K562 (cell line): ENCODE measurements at regions not wholly inside any gene's neighbourhood (a gene's known extent, or its start where the extent isn't known, plus 50 kb on each side); places are given as distances from the start of the nearest gene placed in this dataset.

Experiments used
- ATAC-seq: fragments of 200-7000 bp; cut with Tn5 transposase; 3 replicates; pipeline ENCODE4 v1.9.1; 2020; ENCODE audit warnings: moderate library complexity
- BruUV-seq: library from RNA; stranded (reverse); fragments of 400-500 nt; replicated peaks from 2 replicates; lab custom pipeline; 2021; lab: Mats Ljungman, UMichigan
- CTCF ChIA-PET: fragments of 300-600 bp; formaldehyde crosslinking; extraction: SDS; loops from one replicate; lab custom pipeline; 2021; ENCODE audit warnings: low intra/inter-chr PET ratio; lab: Yijun Ruan, JAX
- POLR2A ChIA-PET: fragments of 300-600, 350-650 bp; sonication (Branson Sonifier 250); formaldehyde crosslinking; extraction: SDS; loops from one replicate; lab custom pipeline; 2021; ENCODE audit warnings: antibody characterized with exemption, inconsistent platforms; lab: Yijun Ruan, JAX
- DNase-seq, 4 experiments: peaks; one replicate each; pipeline versions ENCODE4 v3.0.0 to v3.0.0-alpha.2; 2011 to 2018; ENCODE audit warnings: low spot score in 3 of 4, mixed read lengths in 3 of 4; ENCODE audit errors: extremely low read depth in 1 of 4
- FAIRE-seq: peaks from 2 replicates; lab custom pipeline; 2011; peaks lifted over from hg19 to GRCh38; lab: Jason Lieb, UNC
- H2AFZ ChIP-seq: 2 replicates; pipeline ENCODE4 v1.6.0; 2011; ENCODE audit warnings: low read depth, low read length, control low read depth, inconsistent platforms
- H3K27ac ChIP-seq: fragments of 200-600 bp; 3 replicates; pipeline ENCODE4 v1.8.0; 2011; ENCODE audit warnings: low read depth, mild to moderate bottlenecking, control low read depth, inconsistent platforms, low read length, moderate library complexity, mixed read lengths; ENCODE audit errors: extremely low read depth
- H3K27me3 ChIP-seq, 2 experiments: fragments of 300-600 bp in 1 of 2; 2 replicates in 1 of 2; 3 replicates in 1 of 2; pipeline versions ENCODE4 v1.6.0 to v1.8.0; 2011; ENCODE audit warnings: inconsistent platforms in 2 of 2, low read length in 2 of 2, mild to moderate bottlenecking in 1 of 2, mixed read lengths in 1 of 2, moderate library complexity in 1 of 2; ENCODE audit not compliant: control insufficient read depth in 2 of 2, insufficient read depth in 2 of 2
- H3K36me3 ChIP-seq: fragments of 300-600 bp; 3 replicates; pipeline ENCODE4 v1.8.0; 2011; ENCODE audit warnings: mild to moderate bottlenecking, low read length, inconsistent platforms; ENCODE audit not compliant: control insufficient read depth, insufficient read depth
- H3K4me1 ChIP-seq, 2 experiments: fragments of 200-600 bp in 1 of 2; replicated peaks in 1 of 2; 2 replicates in 1 of 2; 3 replicates in 1 of 2; pipeline versions ENCODE4 v1.5.1 to v1.8.0; 2011; ENCODE audit warnings: inconsistent platforms in 2 of 2, low read length in 2 of 2, mild to moderate bottlenecking in 1 of 2, mixed read lengths in 1 of 2, moderate library complexity in 1 of 2; ENCODE audit not compliant: control insufficient read depth in 2 of 2, insufficient read depth in 2 of 2
- H3K4me2 ChIP-seq: 2 replicates; pipeline ENCODE4 v1.6.1; 2011; ENCODE audit warnings: low read length, control low read depth, inconsistent platforms, mixed read lengths; ENCODE audit not compliant: insufficient read depth
- H3K4me3 ChIP-seq: fragments of 200-600 bp; sonication (generic), shearing (Covaris generic); 2 replicates; pipeline ENCODE4 v1.5.1; 2016; ENCODE audit warnings: control low read depth, inconsistent platforms
- H3K79me2 ChIP-seq: fragments of 200-600 bp; 3 replicates; pipeline ENCODE4 v1.8.0; 2011; ENCODE audit warnings: low read length, inconsistent platforms; ENCODE audit not compliant: control insufficient read depth, insufficient read depth
- H3K9ac ChIP-seq, 2 experiments: 2 replicates each; pipeline versions ENCODE4 v1.6.0 to v1.6.1; 2011; ENCODE audit warnings: low read depth in 2 of 2, low read length in 2 of 2, control low read depth in 1 of 2, inconsistent platforms in 1 of 2, mild to moderate bottlenecking in 1 of 2, mixed read lengths in 1 of 2; ENCODE audit not compliant: insufficient read depth in 1 of 2
- H3K9me1 ChIP-seq: one replicate; pipeline ENCODE4 v1.6.0; 2011; ENCODE audit warnings: inconsistent platforms, mild to moderate bottlenecking, low read length, moderate library complexity; ENCODE audit not compliant: control insufficient read depth, insufficient read depth
- H3K9me3 ChIP-seq: replicated peaks from 2 replicates; pipeline ENCODE4 v1.5.1; 2011; ENCODE audit warnings: low read depth, low read length, inconsistent platforms; ENCODE audit not compliant: control insufficient read depth, insufficient read depth
- H4K20me1 ChIP-seq: replicated peaks from 2 replicates; pipeline ENCODE4 v1.6.1; 2011; ENCODE audit warnings: low read length, inconsistent platforms, mixed read lengths; ENCODE audit not compliant: control insufficient read depth, insufficient read depth
- HCFC1 ChIP-seq: IDR thresholded peaks from 2 replicates; pipeline ENCODE4 v1.6.1; 2012; ENCODE audit warnings: low read depth, low read length, improper control_type of control experiment
- HMBOX1 ChIP-seq: sonication (generic); IDR thresholded peaks from 2 replicates; pipeline ENCODE4 v1.6.1; 2016
- KDM1A ChIP-seq, 2 experiments: fragments of 450-650 bp; IDR thresholded peaks; 2 replicates each; pipeline ENCODE4 v1.6.1; 2016; ENCODE audit warnings: mild to moderate bottlenecking in 2 of 2
- NCOR1 ChIP-seq: fragments of 450-650 bp; IDR thresholded peaks from 2 replicates; pipeline ENCODE4 v1.6.1; 2016; ENCODE audit warnings: mild to moderate bottlenecking, moderate library complexity
- SRSF7 ChIP-seq: fragments of 200-400 bp; formaldehyde crosslinking; optimal IDR thresholded peaks from 2 replicates; pipeline ENCODE3; 2017; ENCODE audit warnings: mild to moderate bottlenecking, low read depth, low read length
- TBL1XR1 ChIP-seq, 2 experiments: IDR thresholded peaks; 2 replicates each; pipeline ENCODE4 v1.6.1; 2012; ENCODE audit warnings: improper control_type of control experiment in 2 of 2, low read length in 2 of 2, mild to moderate bottlenecking in 1 of 2
- ZBTB1 ChIP-seq: sonication (generic); formaldehyde crosslinking; IDR thresholded peaks from 2 replicates; pipeline ENCODE4 v1.8.1; 2023; ENCODE audit warnings: missing genetic modification reagents, low read depth, mild to moderate bottlenecking, borderline replicate concordance
- ZNF146 ChIP-seq: IDR thresholded peaks from one replicate; pipeline ENCODE4 v1.6.1; 2018; ENCODE audit warnings: missing compliant biosample characterization; ENCODE audit not compliant: unreplicated experiment
- ZNF584 ChIP-seq: fragments of 200-800 bp; sonication (Bioruptor generic); IDR thresholded peaks from 2 replicates; pipeline ENCODE4 v1.6.1; 2016; ENCODE audit warnings: low read depth, mild to moderate bottlenecking, missing genetic modification characterization, missing compliant biosample characterization
- WGBS: fragments of 100-300 bp; shearing (Covaris generic); methylation state at CpG from one replicate; pipeline ENCODE4 v1.1.6; 2016; ENCODE audit warnings: low coverage, mixed read lengths; ENCODE audit not compliant: insufficient coverage; ENCODE audit errors: missing lambda C conversion rate; 5-methylcytosine and 5-hydroxymethylcytosine counted together
- in situ Hi-C: fragments of 300-500 bp; cut with MboI; formaldehyde crosslinking; loops from 4 replicates; pipeline ENCODE4 v1.15.0; 2018; ENCODE audit warnings: inconsistent platforms, mixed read lengths
- intact Hi-C: fragments of 100-400 bp; cut with micrococcal nuclease; formaldehyde crosslinking; loops from 2 replicates; pipeline ENCODE4 v1.14.2; 2022
- TF ChIP-seq, protein P1 (sequence below): fragments of 150-350 bp; conservative IDR thresholded peaks from 2 replicates; pipeline ENCODE4 v1.6.1; 2014; ENCODE audit warnings: low read length
- TF ChIP-seq, protein P2 (sequence below): fragments of 250-450 bp; sonication (Bioruptor Pico); IDR thresholded peaks from 2 replicates; pipeline ENCODE4 v1.4.0; 2020; ENCODE audit warnings: mild to moderate bottlenecking, moderate library complexity

- no peak overlapping the region for H3K4me2 ChIP-seq
- no peak for ATAC-seq
- H3K27me3 ChIP-seq = peaks cover 7 to 12% of the 10 kb centered on the region in 2 experiments; a peak in 3 of 5 replicates
- POLR2A ChIA-PET = interaction anchor here (0.6 kb wide), 1 partner anchor 218 kb away, joined by 3 read pairs; no protein-coding TSS in a partner anchor
- no peaks in the 10 kb centered on the region for H3K4me1 ChIP-seq
- no peaks in the 10 kb centered on the region for H4K20me1 ChIP-seq
- intact Hi-C loops = no loop called here
- H3K4me3 ChIP-seq = no peak overlapping the region
- CTCF ChIA-PET = no interaction called here
- no peak overlapping the region for H3K27ac ChIP-seq
- BruUV-seq = no TSS peak
- no peaks in the 10 kb centered on the region for H3K9me3 ChIP-seq
- no peak for DNase-seq
- H3K9ac ChIP-seq = no peak overlapping the region
- WGBS = 0% methylated on average over 8 of the region's 8 CpGs
- no peak for FAIRE-seq
- H3K36me3 ChIP-seq = no peaks in the 10 kb centered on the region
- H3K9me1 ChIP-seq = no peaks in the 10 kb centered on the region
- no peak overlapping the region for H2AFZ ChIP-seq
- H3K79me2 ChIP-seq = no peaks in the 10 kb centered on the region
- TF ChIP-seq HCFC1 (no peak), SRSF7 (no peak), ZNF584 (no peak), NCOR1 (no peak), TBL1XR1 (IDR thresholded peaks at IDR 0.05; ENCODE audit: low read length in 2 of 2) (no peak), ZNF146 (no peak), ZBTB1 (CRISPR knock-in tag) (no peak), HMBOX1 (no peak), KDM1A (IDR thresholded peaks at IDR 0.05) (no peak)
- TF ChIP-seq, protein P1, sequence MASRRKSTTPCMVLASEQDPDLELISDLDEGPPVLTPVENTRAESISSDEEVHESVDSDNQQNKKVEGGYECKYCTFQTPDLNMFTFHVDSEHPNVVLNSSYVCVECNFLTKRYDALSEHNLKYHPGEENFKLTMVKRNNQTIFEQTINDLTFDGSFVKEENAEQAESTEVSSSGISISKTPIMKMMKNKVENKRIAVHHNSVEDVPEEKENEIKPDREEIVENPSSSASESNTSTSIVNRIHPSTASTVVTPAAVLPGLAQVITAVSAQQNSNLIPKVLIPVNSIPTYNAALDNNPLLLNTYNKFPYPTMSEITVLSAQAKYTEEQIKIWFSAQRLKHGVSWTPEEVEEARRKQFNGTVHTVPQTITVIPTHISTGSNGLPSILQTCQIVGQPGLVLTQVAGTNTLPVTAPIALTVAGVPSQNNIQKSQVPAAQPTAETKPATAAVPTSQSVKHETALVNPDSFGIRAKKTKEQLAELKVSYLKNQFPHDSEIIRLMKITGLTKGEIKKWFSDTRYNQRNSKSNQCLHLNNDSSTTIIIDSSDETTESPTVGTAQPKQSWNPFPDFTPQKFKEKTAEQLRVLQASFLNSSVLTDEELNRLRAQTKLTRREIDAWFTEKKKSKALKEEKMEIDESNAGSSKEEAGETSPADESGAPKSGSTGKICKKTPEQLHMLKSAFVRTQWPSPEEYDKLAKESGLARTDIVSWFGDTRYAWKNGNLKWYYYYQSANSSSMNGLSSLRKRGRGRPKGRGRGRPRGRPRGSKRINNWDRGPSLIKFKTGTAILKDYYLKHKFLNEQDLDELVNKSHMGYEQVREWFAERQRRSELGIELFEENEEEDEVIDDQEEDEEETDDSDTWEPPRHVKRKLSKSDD = no peak
- TF ChIP-seq, protein P2, sequence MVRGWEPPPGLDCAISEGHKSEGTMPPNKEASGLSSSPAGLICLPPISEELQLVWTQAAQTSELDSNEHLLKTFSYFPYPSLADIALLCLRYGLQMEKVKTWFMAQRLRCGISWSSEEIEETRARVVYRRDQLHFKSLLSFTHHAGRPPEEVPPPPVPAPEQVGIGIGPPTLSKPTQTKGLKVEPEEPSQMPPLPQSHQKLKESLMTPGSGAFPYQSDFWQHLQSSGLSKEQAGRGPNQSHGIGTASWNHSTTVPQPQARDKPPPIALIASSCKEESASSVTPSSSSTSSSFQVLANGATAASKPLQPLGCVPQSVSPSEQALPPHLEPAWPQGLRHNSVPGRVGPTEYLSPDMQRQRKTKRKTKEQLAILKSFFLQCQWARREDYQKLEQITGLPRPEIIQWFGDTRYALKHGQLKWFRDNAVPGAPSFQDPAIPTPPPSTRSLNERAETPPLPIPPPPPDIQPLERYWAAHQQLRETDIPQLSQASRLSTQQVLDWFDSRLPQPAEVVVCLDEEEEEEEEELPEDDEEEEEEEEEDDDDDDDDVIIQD (CRISPR knock-in tag) = no peak
- in situ Hi-C loops = no loop called here
Observed at GRCh38 chr10:1855911-1856310, 118.6 kb upstream of the ADARB2 start.
